Neutrophil (primary cell): ENCODE measurements at regions not wholly inside any gene's neighbourhood (a gene's known extent, or its start where the extent isn't known, plus 50 kb on each side); places are given as distances from the start of the nearest gene placed in this dataset.

Experiments used
- H3K27ac ChIP-seq: fragments of 200-600 bp; sonication (generic); 2 replicates; pipeline ENCODE4 v1.5.1; 2016; ENCODE audit warnings: mild to moderate bottlenecking, moderate library complexity
- H3K27me3 ChIP-seq: fragments of 200-600 bp; sonication (generic); 2 replicates; pipeline ENCODE4 v1.6.0; 2016; ENCODE audit warnings: mild to moderate bottlenecking
- H3K36me3 ChIP-seq: fragments of 200-600 bp; sonication (generic); 2 replicates; pipeline ENCODE4 v1.5.1; 2017
- H3K4me1 ChIP-seq, 2 experiments: fragments of 200-600 bp in 1 of 2; sonication (generic) in 1 of 2; 1 replicate in 1 of 2; 2 replicates in 1 of 2; pipeline versions ENCODE4 v1.5.1 to v1.6.1; 2013 to 2016; ENCODE audit warnings: low read depth in 1 of 2, low read length in 1 of 2, mild to moderate bottlenecking in 1 of 2, moderate library complexity in 1 of 2; ENCODE audit not compliant: control insufficient read depth in 1 of 2, insufficient read depth in 1 of 2
- H3K4me3 ChIP-seq, 2 experiments: fragments of 200-600 bp in 1 of 2; sonication (generic) in 1 of 2; 1 replicate in 1 of 2; 2 replicates in 1 of 2; pipeline ENCODE4 v1.5.1; 2013 to 2016; ENCODE audit warnings: low read depth in 1 of 2, low read length in 1 of 2, mild to moderate bottlenecking in 1 of 2, moderate library complexity in 1 of 2
- H3K9me3 ChIP-seq: fragments of 200-600 bp; sonication (generic); 2 replicates; pipeline ENCODE4 v1.5.1; 2016
- CTCF ChIP-seq: fragments of 200-600 bp; sonication (generic); IDR thresholded peaks from 2 replicates; pipeline ENCODE4 v1.5.1; 2016; ENCODE audit warnings: antibody characterized with exemption

GRCh38 chr10:3270577-3271316 is 98.2 kb upstream of the PITRM1 start:
- no peak overlapping the region for H3K4me3 ChIP-seq
- TF ChIP-seq CTCF: no peak
- no peaks in the 10 kb centered on the region for H3K36me3 ChIP-seq
- H3K9me3 ChIP-seq: no peaks in the 10 kb centered on the region
- no peaks in the 10 kb centered on the region for H3K27me3 ChIP-seq
- H3K27ac ChIP-seq: no peak overlapping the region
- no peaks in the 10 kb centered on the region for H3K4me1 ChIP-seq

GRCh38 chr10:3268025-3268424 is 95.4 kb upstream of the PITRM1 start:
- no peaks in the 10 kb centered on the region for H3K9me3 ChIP-seq

GRCh38 chr10:3265088-3265487 is 92.5 kb upstream of the PITRM1 start:
- Histone ChIP-seq H3K4me1 (no peaks in the 10 kb centered on the region), H3K4me3 (no peak overlapping the region), H3K27me3 (no peaks in the 10 kb centered on the region), H3K9me3 (no peaks in the 10 kb centered on the region), H3K36me3 (no peaks in the 10 kb centered on the region), H3K27ac (no peak overlapping the region)
- no peak for TF ChIP-seq CTCF

More at GRCh38 chr10:3268025-3268424, 95.4 kb upstream of the PITRM1 start:
- no peak overlapping the region for H3K27ac ChIP-seq
- no peak for TF ChIP-seq CTCF
- H3K4me3 ChIP-seq: no peak overlapping the region
- no peaks in the 10 kb centered on the region for H3K4me1 ChIP-seq
- no peaks in the 10 kb centered on the region for H3K27me3 ChIP-seq
- no peaks in the 10 kb centered on the region for H3K36me3 ChIP-seq

GRCh38 chr10:3264161-3264761 is 91.7 kb upstream of the PITRM1 start:
- no peak overlapping the region for H3K27ac ChIP-seq
- no peak overlapping the region for H3K4me3 ChIP-seq
- H3K4me1 ChIP-seq: no peaks in the 10 kb centered on the region
- no peaks in the 10 kb centered on the region for H3K36me3 ChIP-seq
- no peak for TF ChIP-seq CTCF
- no peaks in the 10 kb centered on the region for H3K27me3 ChIP-seq
- H3K9me3 ChIP-seq: no peaks in the 10 kb centered on the region

- no peak for TF ChIP-seq CTCF
- Histone ChIP-seq H3K9me3 (no peaks in the 10 kb centered on the region), H3K4me3 (no peak overlapping the region), H3K4me1 (no peaks in the 10 kb centered on the region), H3K27me3 (no peaks in the 10 kb centered on the region), H3K36me3 (no peaks in the 10 kb centered on the region), H3K27ac (no peak overlapping the region)
Observed at GRCh38 chr10:3263747-3264146, 91.2 kb upstream of the PITRM1 start.
